Panc1 (cell line): ENCODE measurements at regions not wholly inside any gene's neighbourhood (a gene's known extent, or its start where the extent isn't known, plus 50 kb on each side); places are given as distances from the start of the nearest gene placed in this dataset.

Experiments used
- ATAC-seq: fragments of 200-7000 bp; cut with Tn5 transposase; 2 replicates; pipeline ENCODE4 v1.9.1; 2020; ENCODE audit warnings: mild to moderate bottlenecking, moderate library complexity
- BruUV-seq: library from RNA; stranded (reverse); fragments of 400-500 nt; replicated peaks from 2 replicates; lab custom pipeline; 2021; lab: Mats Ljungman, UMichigan
- CTCF ChIA-PET: fragments of 300-600 bp; sonication (Branson Sonifier 250); formaldehyde crosslinking; loops from one replicate; lab custom pipeline; 2022; ENCODE audit warnings: antibody characterized with exemption; lab: Charles Lee
- POLR2A ChIA-PET: fragments of 300-600 bp; sonication (Branson Sonifier 250); formaldehyde crosslinking; loops from one replicate; lab custom pipeline; 2022; ENCODE audit warnings: antibody characterized with exemption; lab: Charles Lee
- DNase-seq: peaks from one replicate; pipeline ENCODE4 v3.0.0-alpha.2; 2010; ENCODE audit warnings: low read depth, low spot score
- H3K27ac ChIP-seq: 2 replicates; pipeline ENCODE4 v1.5.1; 2011; ENCODE audit warnings: mild to moderate bottlenecking, low read length, inconsistent platforms
- H3K27me3 ChIP-seq: fragments of 200-500 bp; sonication (Bioruptor generic); 2 replicates; pipeline ENCODE4 v1.6.0; 2014; ENCODE audit warnings: low read length, inconsistent platforms; ENCODE audit not compliant: control insufficient read depth, insufficient read depth
- H3K36me3 ChIP-seq: fragments of 200-500 bp; sonication (Bioruptor generic); 2 replicates; pipeline ENCODE4 v1.5.1; 2014; ENCODE audit warnings: inconsistent platforms, mild to moderate bottlenecking, low read length, moderate library complexity; ENCODE audit not compliant: control insufficient read depth, insufficient read depth
- H3K4me1 ChIP-seq: 2 replicates; pipeline ENCODE4 v1.5.1; 2011; ENCODE audit warnings: inconsistent platforms, mild to moderate bottlenecking, low read length, moderate library complexity; ENCODE audit not compliant: control insufficient read depth, insufficient read depth
- H3K4me3 ChIP-seq, 2 experiments: 2 replicates each; pipeline ENCODE4 v1.5.1; 2011 to 2012; ENCODE audit warnings: low read depth in 2 of 2, low read length in 2 of 2, mild to moderate bottlenecking in 2 of 2, inconsistent platforms in 1 of 2, moderate library complexity in 1 of 2
- H3K9me3 ChIP-seq: fragments of 200-500 bp; sonication (Bioruptor generic); 2 replicates; pipeline ENCODE4 v1.5.1; 2014; ENCODE audit warnings: low read depth, mild to moderate bottlenecking, inconsistent platforms, low read length, moderate library complexity; ENCODE audit not compliant: control insufficient read depth, insufficient read depth
- CTCF ChIP-seq: fragments of 450-650 bp; IDR thresholded peaks from 2 replicates; pipeline ENCODE4 v1.5.1; 2017; ENCODE audit warnings: mild to moderate bottlenecking
- POLR2AphosphoS5 ChIP-seq: IDR thresholded peaks from 2 replicates; pipeline ENCODE4 v1.6.1; 2012; ENCODE audit warnings: mild to moderate bottlenecking, low read depth, low read length, moderate library complexity
- SIN3A ChIP-seq: IDR thresholded peaks from 2 replicates; pipeline ENCODE4 v1.6.1; 2012; ENCODE audit warnings: low read depth, mild to moderate bottlenecking, low read length, moderate library complexity, borderline replicate concordance; ENCODE audit not compliant: insufficient read depth
- TCF7L2 ChIP-seq: IDR thresholded peaks from 2 replicates; pipeline ENCODE4 v1.6.1; 2011; ENCODE audit warnings: mild to moderate bottlenecking, low read depth, low read length, inconsistent platforms
- in situ Hi-C: cut with HindIII; loops from 2 replicates; pipeline ENCODE4 v1.10.0; 2016; ENCODE audit warnings: low sequenced_read_pairs, low pct_unique_long_range_greater_than_20kb
- intact Hi-C: fragments of 100-400 bp; cut with micrococcal nuclease; formaldehyde crosslinking; loops from one replicate; pipeline ENCODE4 v1.10.0; 2022; ENCODE audit not compliant: unreplicated experiment
- TF ChIP-seq, protein P1 (sequence below), 2 experiments: IDR thresholded peaks; 2 replicates each; pipeline ENCODE4 v1.6.1; 2011 to 2012; ENCODE audit warnings: low read depth in 2 of 2, control low read depth in 1 of 2, low read length in 1 of 2, mild to moderate bottlenecking in 1 of 2, moderate library complexity in 1 of 2; ENCODE audit not compliant: insufficient read depth in 1 of 2

GRCh38 chr22:22737590-22737989 is 93.2 kb downstream of the GGTLC2 start:
- no peaks in the 10 kb centered on the region for H3K4me1 ChIP-seq
- ATAC-seq, result no peak
- H3K27me3 ChIP-seq, result peaks cover 8% of the 10 kb centered on the region
- no peak overlapping the region for H3K4me3 ChIP-seq
- no peaks in the 10 kb centered on the region for H3K9me3 ChIP-seq
- in situ Hi-C loops, result no loop called here
- intact Hi-C loops, result no loop called here
- no peaks in the 10 kb centered on the region for H3K36me3 ChIP-seq
- ChIA-PET POLR2A (no interaction called here), CTCF (no interaction called here)
- no peak for DNase-seq
- TF ChIP-seq SIN3A (no peak), TCF7L2 (no peak), CTCF (no peak), POLR2AphosphoS5 (no peak)
- TF ChIP-seq, protein P1, sequence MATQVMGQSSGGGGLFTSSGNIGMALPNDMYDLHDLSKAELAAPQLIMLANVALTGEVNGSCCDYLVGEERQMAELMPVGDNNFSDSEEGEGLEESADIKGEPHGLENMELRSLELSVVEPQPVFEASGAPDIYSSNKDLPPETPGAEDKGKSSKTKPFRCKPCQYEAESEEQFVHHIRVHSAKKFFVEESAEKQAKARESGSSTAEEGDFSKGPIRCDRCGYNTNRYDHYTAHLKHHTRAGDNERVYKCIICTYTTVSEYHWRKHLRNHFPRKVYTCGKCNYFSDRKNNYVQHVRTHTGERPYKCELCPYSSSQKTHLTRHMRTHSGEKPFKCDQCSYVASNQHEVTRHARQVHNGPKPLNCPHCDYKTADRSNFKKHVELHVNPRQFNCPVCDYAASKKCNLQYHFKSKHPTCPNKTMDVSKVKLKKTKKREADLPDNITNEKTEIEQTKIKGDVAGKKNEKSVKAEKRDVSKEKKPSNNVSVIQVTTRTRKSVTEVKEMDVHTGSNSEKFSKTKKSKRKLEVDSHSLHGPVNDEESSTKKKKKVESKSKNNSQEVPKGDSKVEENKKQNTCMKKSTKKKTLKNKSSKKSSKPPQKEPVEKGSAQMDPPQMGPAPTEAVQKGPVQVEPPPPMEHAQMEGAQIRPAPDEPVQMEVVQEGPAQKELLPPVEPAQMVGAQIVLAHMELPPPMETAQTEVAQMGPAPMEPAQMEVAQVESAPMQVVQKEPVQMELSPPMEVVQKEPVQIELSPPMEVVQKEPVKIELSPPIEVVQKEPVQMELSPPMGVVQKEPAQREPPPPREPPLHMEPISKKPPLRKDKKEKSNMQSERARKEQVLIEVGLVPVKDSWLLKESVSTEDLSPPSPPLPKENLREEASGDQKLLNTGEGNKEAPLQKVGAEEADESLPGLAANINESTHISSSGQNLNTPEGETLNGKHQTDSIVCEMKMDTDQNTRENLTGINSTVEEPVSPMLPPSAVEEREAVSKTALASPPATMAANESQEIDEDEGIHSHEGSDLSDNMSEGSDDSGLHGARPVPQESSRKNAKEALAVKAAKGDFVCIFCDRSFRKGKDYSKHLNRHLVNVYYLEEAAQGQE (IDR thresholded peaks at IDR 0.05; ENCODE audit: insufficient read depth in 1 of 2, low read depth in 2 of 2, low read length in 1 of 2), result no peak
- no peak overlapping the region for H3K27ac ChIP-seq
- BruUV-seq, result no TSS peak

DNA sequence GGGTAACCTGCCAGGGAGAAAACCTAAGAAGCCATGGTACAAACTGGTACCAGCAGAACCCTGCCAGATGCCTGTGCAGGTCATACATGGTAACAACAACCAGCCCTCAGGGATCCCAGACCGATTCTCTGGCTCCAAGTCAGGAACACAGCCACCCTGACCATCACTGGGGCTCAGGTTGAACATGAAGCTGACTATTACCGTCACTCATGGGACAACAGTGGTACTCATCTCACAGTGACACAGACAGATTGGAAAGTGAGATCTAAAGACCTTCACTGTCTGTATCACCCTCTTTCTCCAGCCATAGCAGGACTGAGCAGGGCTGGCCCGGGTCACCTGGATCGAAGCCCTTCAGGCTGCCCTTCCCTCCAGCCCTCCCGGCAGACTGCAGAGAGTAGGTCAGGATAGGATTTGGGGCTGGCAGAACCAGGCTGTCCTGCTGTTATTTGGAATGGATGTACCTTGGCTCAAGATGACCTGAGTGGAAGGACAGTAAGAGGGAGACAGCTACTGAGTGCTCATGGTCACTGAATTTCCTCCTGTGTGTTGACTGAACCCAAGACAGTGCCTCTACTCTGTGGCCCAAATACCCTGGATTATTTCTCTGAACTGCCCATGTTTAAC is 94.7 kb downstream of the GGTLC2 start:
- H3K27ac ChIP-seq, result no peak overlapping the region
- no peaks in the 10 kb centered on the region for H3K36me3 ChIP-seq
- BruUV-seq, result no TSS peak
- ATAC-seq (no peak), DNase-seq (no peak)
- intact Hi-C loops (no loop called here), in situ Hi-C loops (no loop called here)
- ChIA-PET CTCF (no interaction called here), POLR2A (no interaction called here)
- H3K4me3 ChIP-seq, result no peak overlapping the region
- no peaks in the 10 kb centered on the region for H3K9me3 ChIP-seq
- TF ChIP-seq CTCF, result no peak
- no peak for TF ChIP-seq TCF7L2
- no peak for TF ChIP-seq SIN3A
- TF ChIP-seq, protein P1 (IDR thresholded peaks at IDR 0.05; ENCODE audit: insufficient read depth in 1 of 2, low read depth in 2 of 2, low read length in 1 of 2), result no peak
- TF ChIP-seq POLR2AphosphoS5, result no peak
- H3K27me3 ChIP-seq, result peaks cover 10% of the 10 kb centered on the region
- no peaks in the 10 kb centered on the region for H3K4me1 ChIP-seq
